Esophagus squamous epithelium (tissue), 5 donors: ENCODE measurements at regions not wholly inside any gene's neighbourhood (a gene's known extent, or its start where the extent isn't known, plus 50 kb on each side); places are given as distances from the start of the nearest gene placed in this dataset.
"Not testable (repeated sequence)": the region's sequence is repeated elsewhere in the genome, so short reads cannot be mapped to it uniquely, and the experiment has no call there.

Experiments
- DNase-seq: peaks from one replicate; lab custom pipeline; 2025; lab: John Stamatoyannopoulos, UW
- H3K27ac ChIP-seq, 4 donors: fragments of 200-600 bp; sonication (generic); one replicate each; pipeline ENCODE4 v1.5.1; 2016 to 2019; ENCODE audit warnings: mild to moderate bottlenecking in 1 of 4
- H3K27me3 ChIP-seq, 4 donors: fragments of 200-600 bp; sonication (generic); 1 replicate in 3 of 4; 2 replicates in 1 of 4; pipeline versions ENCODE4 v1.5.1 to v1.6.0; 2017 to 2021; ENCODE audit warnings: antibody characterized with exemption in 1 of 4
- H3K36me3 ChIP-seq, 3 donors: fragments of 200-600 bp; sonication (generic); one replicate each; pipeline ENCODE4 v1.5.1; 2016 to 2019
- H3K4me1 ChIP-seq, 3 donors: fragments of 200-600 bp; sonication (generic); one replicate each; pipeline ENCODE4 v1.5.1; 2017 to 2019
- H3K4me3 ChIP-seq, 4 donors: fragments of 200-600 bp; sonication (generic); 1 replicate in 3 of 4; 2 replicates in 1 of 4; pipeline ENCODE4 v1.5.1; 2016 to 2019; ENCODE audit warnings: mild to moderate bottlenecking in 2 of 4, moderate library complexity in 1 of 4
- H3K9me3 ChIP-seq, 3 donors: fragments of 200-600 bp; sonication (generic); one replicate each; pipeline ENCODE4 v1.5.1; 2016 to 2019
- POLR2A ChIP-seq, 4 donors: fragments of 450-650 bp; IDR thresholded peaks; one replicate each; pipeline ENCODE4 v1.6.1; 2017; ENCODE audit warnings: antibody characterized with exemption in 4 of 4, mild to moderate bottlenecking in 4 of 4, moderate library complexity in 3 of 4
- WGBS, 2 donors: methylation state at CpG; one replicate each; pipeline ENCODE4 v1.1.5; 2018; 5-methylcytosine and 5-hydroxymethylcytosine counted together
- intact Hi-C: fragments of 100-400 bp; cut with DNase I; formaldehyde crosslinking; loops from one replicate; pipeline ENCODE4 v1.15.0; 2022
- TF ChIP-seq, protein P1 (sequence below), 6 experiments: fragments of 450-650 bp in 4 of 6; fragments of 200-600 bp in 2 of 6; sonication (generic) in 2 of 6; IDR thresholded peaks; one replicate each; pipeline ENCODE4 v1.5.1; 2016 to 2019; ENCODE audit warnings: antibody characterized with exemption in 6 of 6, mild to moderate bottlenecking in 4 of 6, moderate library complexity in 4 of 6
- donor health status: DM: yes; HTN: yes; CAD: no.

DNA sequence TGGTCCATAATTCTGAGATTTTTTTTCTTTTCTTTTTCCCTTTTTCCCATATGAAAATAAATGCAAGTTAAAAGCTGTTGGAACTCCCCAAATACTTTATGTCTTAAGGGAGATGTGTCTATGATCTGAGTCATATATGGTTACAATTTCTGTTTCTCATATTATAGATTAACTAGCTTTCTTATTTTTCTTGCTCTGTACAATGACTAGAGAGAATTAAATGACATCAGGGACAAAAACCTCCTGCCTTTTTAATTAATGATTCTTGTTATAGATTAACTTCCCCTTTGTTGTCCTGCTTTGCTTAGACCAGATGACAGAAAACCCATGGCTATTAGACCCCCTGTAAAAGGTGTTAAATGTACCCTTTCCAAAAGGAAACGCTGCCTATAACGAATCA lies 643.9 kb upstream of the NXPH2 start:
- TF ChIP-seq POLR2A (IDR thresholded peaks at IDR 0.05): no peak
- TF ChIP-seq, protein P1, sequence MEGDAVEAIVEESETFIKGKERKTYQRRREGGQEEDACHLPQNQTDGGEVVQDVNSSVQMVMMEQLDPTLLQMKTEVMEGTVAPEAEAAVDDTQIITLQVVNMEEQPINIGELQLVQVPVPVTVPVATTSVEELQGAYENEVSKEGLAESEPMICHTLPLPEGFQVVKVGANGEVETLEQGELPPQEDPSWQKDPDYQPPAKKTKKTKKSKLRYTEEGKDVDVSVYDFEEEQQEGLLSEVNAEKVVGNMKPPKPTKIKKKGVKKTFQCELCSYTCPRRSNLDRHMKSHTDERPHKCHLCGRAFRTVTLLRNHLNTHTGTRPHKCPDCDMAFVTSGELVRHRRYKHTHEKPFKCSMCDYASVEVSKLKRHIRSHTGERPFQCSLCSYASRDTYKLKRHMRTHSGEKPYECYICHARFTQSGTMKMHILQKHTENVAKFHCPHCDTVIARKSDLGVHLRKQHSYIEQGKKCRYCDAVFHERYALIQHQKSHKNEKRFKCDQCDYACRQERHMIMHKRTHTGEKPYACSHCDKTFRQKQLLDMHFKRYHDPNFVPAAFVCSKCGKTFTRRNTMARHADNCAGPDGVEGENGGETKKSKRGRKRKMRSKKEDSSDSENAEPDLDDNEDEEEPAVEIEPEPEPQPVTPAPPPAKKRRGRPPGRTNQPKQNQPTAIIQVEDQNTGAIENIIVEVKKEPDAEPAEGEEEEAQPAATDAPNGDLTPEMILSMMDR (IDR thresholded peaks at IDR 0.05): no peak
- intact Hi-C loops: no loop called here
- WGBS, 2 donors: 44 to 50% methylated on average over 2 of the region's 2 CpGs

DNA sequence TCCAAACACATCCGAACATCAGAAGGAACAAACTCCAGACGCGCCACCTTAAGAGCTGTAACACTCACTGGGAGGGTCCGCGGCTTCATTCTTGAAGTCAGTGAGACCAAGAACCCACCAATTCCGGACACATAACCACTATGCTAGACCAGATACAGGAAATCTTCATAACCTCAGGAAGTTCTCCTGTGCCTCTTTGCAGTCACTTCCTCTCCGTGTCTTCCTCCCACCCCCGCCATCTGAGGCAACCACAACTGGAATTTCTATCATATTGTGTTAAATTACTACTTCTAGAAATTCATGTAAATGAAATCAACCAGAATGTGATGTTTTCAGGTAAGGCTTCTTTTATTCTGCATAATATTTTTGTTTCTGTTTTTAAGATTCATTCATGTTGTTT lies 631.0 kb upstream of the NXPH2 start:
- intact Hi-C loops: no loop called here
- H3K27ac ChIP-seq: no peak overlapping the region
- H3K4me1 ChIP-seq: no peaks in the 10 kb centered on the region
- H3K4me3 ChIP-seq: no peak overlapping the region
- TF ChIP-seq, protein P1 (IDR thresholded peaks at IDR 0.05): no peak
- TF ChIP-seq POLR2A (IDR thresholded peaks at IDR 0.05): no peak
- 66 to 81% methylated on average over 7 to 8 of the region's 8 CpGs for WGBS, 2 donors
- H3K27me3 ChIP-seq: no peaks in the 10 kb centered on the region
- no peaks in the 10 kb centered on the region for H3K36me3 ChIP-seq
- H3K9me3 ChIP-seq: peaks cover 0 to 22% (median 0%) of the 10 kb centered on the region in 3 donors
- no peak for DNase-seq

More for the DNA sequence above, 643.9 kb upstream of the NXPH2 start:
- Histone ChIP-seq H3K9me3 (no peaks in the 10 kb centered on the region), H3K36me3 (no peaks in the 10 kb centered on the region), H3K4me1 (no peaks in the 10 kb centered on the region), H3K27me3 (no peaks in the 10 kb centered on the region), H3K4me3 (no peak overlapping the region), H3K27ac (no peak overlapping the region)
- DNase-seq: no peak

DNA sequence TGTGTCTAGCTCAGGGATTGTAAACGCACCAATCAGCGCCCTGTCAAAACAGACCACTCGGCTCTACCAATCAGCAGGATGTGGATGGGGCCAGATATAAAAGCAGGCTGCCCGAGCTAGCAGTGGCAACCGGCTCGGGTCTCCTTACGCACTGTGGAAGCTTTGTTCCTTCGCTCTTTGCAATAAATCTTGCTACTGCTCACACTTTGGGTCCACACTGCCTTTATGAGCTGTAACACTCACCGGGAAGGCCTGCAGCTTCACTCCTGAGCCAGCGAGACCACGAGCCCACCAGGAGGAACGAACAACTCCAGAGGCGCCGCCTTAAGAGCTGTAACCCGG lies 630.6 kb upstream of the NXPH2 start:
- H3K4me3 ChIP-seq, DNase-seq, intact Hi-C loops, H3K27me3 ChIP-seq, H3K27ac ChIP-seq, H3K36me3 ChIP-seq, H3K4me1 ChIP-seq: not testable (repeated sequence)
- whole genome bisulfite sequencing, 2 donors: 0 to 84% methylated on average over 1 to 7 of the region's 15 CpGs
- peaks cover 0 to 25% (median 0%) of the 10 kb centered on the region in 3 donors for H3K9me3 ChIP-seq

DNA sequence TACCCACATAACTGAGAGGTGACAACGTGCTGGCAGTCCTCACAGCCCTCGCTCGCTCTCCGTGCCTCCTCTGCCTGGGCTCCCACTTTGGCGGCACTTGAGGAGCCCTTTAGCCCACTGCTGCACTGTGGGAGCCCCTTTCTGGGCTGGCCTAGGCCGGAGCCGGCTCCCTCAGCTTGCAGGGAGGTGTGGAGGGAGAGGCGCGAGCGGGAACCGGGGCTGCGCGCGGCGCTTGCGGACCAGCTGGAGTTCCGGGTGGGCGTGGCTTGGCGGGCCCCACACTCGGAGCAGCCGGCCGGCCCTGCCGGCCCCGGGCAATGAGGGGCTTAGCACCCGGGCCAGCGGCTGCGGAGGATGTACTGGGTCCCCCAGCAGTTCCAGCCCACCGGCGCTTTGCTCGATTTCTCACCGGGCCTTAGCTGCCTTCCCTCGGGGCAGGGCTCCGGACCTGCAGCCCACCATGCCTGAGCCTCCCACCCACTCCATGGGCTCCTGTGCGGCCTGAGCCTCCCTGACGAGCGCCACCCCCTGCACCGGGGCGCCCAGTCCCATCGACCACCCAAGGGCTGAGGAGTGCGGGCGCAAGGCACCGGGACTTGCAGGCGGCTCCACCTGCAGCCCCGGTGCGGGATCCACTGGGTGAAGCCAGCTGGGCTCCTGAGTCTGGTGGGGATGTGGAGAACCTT lies 630.1 kb upstream of the NXPH2 start:
- H3K27ac ChIP-seq, H3K4me1 ChIP-seq, intact Hi-C loops, H3K4me3 ChIP-seq, H3K36me3 ChIP-seq, DNase-seq, H3K27me3 ChIP-seq: not testable (repeated sequence)
- H3K9me3 ChIP-seq: peaks cover 0 to 25% (median 0%) of the 10 kb centered on the region in 3 donors
- 70 to 86% methylated on average over 2 to 5 of the region's 45 CpGs for WGBS, 2 donors

DNA sequence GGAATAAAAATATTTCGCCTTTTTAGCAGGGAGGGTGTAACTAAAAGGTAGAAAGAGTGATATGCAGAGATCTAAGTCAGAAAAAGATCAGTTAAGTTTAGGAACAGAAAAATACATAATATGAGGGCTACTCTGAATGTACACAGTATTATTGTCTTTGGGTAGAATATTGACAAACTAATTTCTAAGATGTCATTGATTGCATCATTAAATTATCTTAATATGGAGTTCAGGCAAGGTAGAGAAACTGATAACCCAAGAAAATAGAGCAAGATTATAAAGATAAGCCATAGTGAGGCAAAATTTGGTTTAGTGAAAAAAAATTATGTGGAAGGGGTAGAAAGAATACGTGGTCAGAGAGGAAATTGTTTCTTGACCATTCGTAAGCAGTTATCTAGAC lies 629.0 kb upstream of the NXPH2 start:
- Histone ChIP-seq H3K27me3 (no peaks in the 10 kb centered on the region), H3K36me3 (no peaks in the 10 kb centered on the region), H3K4me1 (no peaks in the 10 kb centered on the region), H3K9me3 (peaks cover 0 to 25% (median 0%) of the 10 kb centered on the region in 3 donors), H3K4me3 (no peak overlapping the region), H3K27ac (no peak overlapping the region)
- intact Hi-C loops: no loop called here
- 46 to 64% methylated on average over 3 of the region's 3 CpGs for WGBS, 2 donors
- DNase-seq: no peak
- TF ChIP-seq POLR2A (IDR thresholded peaks at IDR 0.05): no peak
- TF ChIP-seq, protein P1 (IDR thresholded peaks at IDR 0.05): no peak

DNA sequence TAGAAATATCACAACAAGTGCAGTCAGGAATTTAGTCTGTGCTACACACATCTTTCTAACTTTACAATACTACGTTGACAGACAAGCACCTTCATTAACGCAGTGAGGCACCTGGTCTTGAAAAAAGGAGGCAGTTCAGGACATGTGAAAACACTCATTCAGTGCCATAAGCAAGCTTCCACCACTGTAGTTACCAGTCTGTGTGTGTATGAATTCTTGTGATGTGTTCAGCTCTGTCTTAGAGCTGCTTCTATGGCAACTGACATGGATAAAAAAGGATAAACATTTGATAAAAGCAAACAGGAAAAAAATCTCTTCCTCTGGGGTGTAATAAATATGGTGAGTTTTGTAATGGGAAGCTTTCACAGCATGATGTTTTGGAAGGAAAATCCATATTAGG lies 623.8 kb upstream of the NXPH2 start:
- no peak for TF ChIP-seq POLR2A (IDR thresholded peaks at IDR 0.05)
- TF ChIP-seq, protein P1 (IDR thresholded peaks at IDR 0.05): no peak
- WGBS, 2 donors: 33 to 70% methylated on average over 2 of the region's 2 CpGs

More for the DNA sequence above, 623.8 kb upstream of the NXPH2 start:
- no peak overlapping the region for H3K4me3 ChIP-seq
- no peaks in the 10 kb centered on the region for H3K36me3 ChIP-seq
- DNase-seq: no peak
- H3K27me3 ChIP-seq: no peaks in the 10 kb centered on the region
- intact Hi-C loops: no loop called here
- no peaks in the 10 kb centered on the region for H3K4me1 ChIP-seq
- peaks cover 0 to 18% (median 0%) of the 10 kb centered on the region in 3 donors for H3K9me3 ChIP-seq
- H3K27ac ChIP-seq: no peak overlapping the region
